Body of pancreas (tissue), 4 donors: ENCODE measurements at regions not wholly inside any gene's neighbourhood (a gene's known extent, or its start where the extent isn't known, plus 50 kb on each side); places are given as distances from the start of the nearest gene placed in this dataset.
"Not testable (repeated sequence)": the region's sequence is repeated elsewhere in the genome, so short reads cannot be mapped to it uniquely, and the experiment has no call there.

ENCODE experiments used
- ATAC-seq: fragments of 150-250 bp; one replicate; pipeline ENCODE4 v1.9.1; 2016
- DNase-seq, 4 donors: peaks; one replicate each; pipeline ENCODE4 v3.0.0-alpha.2; 2019
- H3K27ac ChIP-seq, 4 donors: fragments of 200-600 bp; sonication (generic); 1 replicate in 3 of 4; 2 replicates in 1 of 4; pipeline versions ENCODE4 v1.5.1 to v1.6.1; 2016 to 2019; ENCODE audit warnings: mild to moderate bottlenecking in 1 of 4, mixed read lengths in 1 of 4, moderate library complexity in 1 of 4
- H3K27me3 ChIP-seq, 2 donors: fragments of 200-600 bp; sonication (generic); one replicate each; pipeline ENCODE4 v1.6.0; 2016; ENCODE audit warnings: mild to moderate bottlenecking in 1 of 2
- H3K36me3 ChIP-seq, 2 donors: fragments of 200-600 bp; sonication (generic); replicated peaks in 1 of 2; 2 replicates each; pipeline ENCODE4 v1.5.1; 2016; ENCODE audit warnings: low read depth in 2 of 2; ENCODE audit not compliant: insufficient read depth in 1 of 2
- H3K4me1 ChIP-seq: fragments of 200-600 bp; sonication (generic); one replicate; pipeline ENCODE4 v1.6.0; 2016
- H3K4me3 ChIP-seq, 2 donors: fragments of 200-600 bp; sonication (generic); 1 replicate in 1 of 2; 2 replicates in 1 of 2; pipeline ENCODE4 v1.5.1; 2016 to 2019
- H3K9me3 ChIP-seq, 3 donors: fragments of 200-600 bp; sonication (generic); 1 replicate in 2 of 3; 2 replicates in 1 of 3; pipeline ENCODE4 v1.5.1; 2016
- CTCF ChIP-seq, 7 experiments: fragments of 450-650 bp in 4 of 7; fragments of 200-600 bp in 3 of 7; sonication (generic) in 3 of 7; IDR thresholded peaks; one replicate each; pipeline ENCODE4 v1.5.1; 2016 to 2019; ENCODE audit warnings: antibody characterized with exemption in 7 of 7
- POLR2A ChIP-seq, 3 donors: fragments of 450-650 bp; IDR thresholded peaks; one replicate each; pipeline ENCODE4 v1.6.1; 2016; ENCODE audit warnings: antibody characterized with exemption in 3 of 3, mild to moderate bottlenecking in 2 of 3
- WGBS, 2 donors: methylation state at CpG; one replicate each; pipeline ENCODE4 v1.1.5; 2017; 5-methylcytosine and 5-hydroxymethylcytosine counted together
- intact Hi-C: fragments of 100-400 bp; cut with DNase I; formaldehyde crosslinking; loops from one replicate; pipeline ENCODE4 v1.15.1; 2023

GRCh38 chr2:203637471-203638167 is 68.8 kb upstream of the CD28 start:
- 61 to 70% methylated on average over 4 of the region's 4 CpGs for WGBS, 2 donors
- no peaks in the 10 kb centered on the region for H3K9me3 ChIP-seq
- H3K36me3 ChIP-seq, result no peaks in the 10 kb centered on the region
- no peak overlapping the region for H3K4me3 ChIP-seq
- ATAC-seq (no peak), DNase-seq (no peak)
- TF ChIP-seq POLR2A (IDR thresholded peaks at IDR 0.05) (no peak), CTCF (IDR thresholded peaks at IDR 0.05) (no peak)
- H3K27me3 ChIP-seq, result no peaks in the 10 kb centered on the region
- no peaks in the 10 kb centered on the region for H3K4me1 ChIP-seq
- intact Hi-C loops, result no loop called here
- H3K27ac ChIP-seq, result peak overlapping the region in 1 of 4 donors; percentile 22

GRCh38 chr2:203641865-203642264 is 64.6 kb upstream of the CD28 start:
- H3K27ac ChIP-seq, intact Hi-C loops, DNase-seq, ATAC-seq, H3K4me3 ChIP-seq, H3K27me3 ChIP-seq, H3K4me1 ChIP-seq, H3K36me3 ChIP-seq, H3K9me3 ChIP-seq: not testable (repeated sequence)
- 93 to 96% methylated on average over 23 of the region's 23 CpGs for WGBS, 2 donors

GRCh38 chr2:203642841-203643240 is 63.6 kb upstream of the CD28 start:
- H3K27me3 ChIP-seq, ATAC-seq, H3K4me1 ChIP-seq, DNase-seq, H3K36me3 ChIP-seq, H3K4me3 ChIP-seq, H3K9me3 ChIP-seq, H3K27ac ChIP-seq, intact Hi-C loops: not testable (repeated sequence)
- WGBS, 2 donors, result 93 to 100% methylated on average over 2 to 8 of the region's 35 CpGs

- intact Hi-C loops, result no loop called here
- Histone ChIP-seq H3K4me1 (peaks cover 30% of the 10 kb centered on the region), H3K36me3 (no peaks in the 10 kb centered on the region), H3K27ac (no peak overlapping the region), H3K9me3 (no peaks in the 10 kb centered on the region), H3K27me3 (no peaks in the 10 kb centered on the region), H3K4me3 (no peak overlapping the region)
- 84 to 100% methylated on average over 1 of the region's 1 CpG for WGBS, 2 donors
- ATAC-seq, result no peak
- DNase-seq, result no peak
- TF ChIP-seq POLR2A (IDR thresholded peaks at IDR 0.05) (no peak), CTCF (IDR thresholded peaks at IDR 0.05) (no peak)
Measured at GRCh38 chr2:203645831-203646230, 60.6 kb upstream of the CD28 start.

- 94 to 99% methylated on average over 5 to 10 of the region's 10 CpGs for WGBS, 2 donors
- no peaks in the 10 kb centered on the region for H3K9me3 ChIP-seq
- intact Hi-C loops, result no loop called here
- H3K4me1 ChIP-seq, result peaks cover 35% of the 10 kb centered on the region
- H3K27me3 ChIP-seq, result no peaks in the 10 kb centered on the region
- ATAC-seq (no peak), DNase-seq (peak in 1 of 4 donors; percentile 19)
- H3K27ac ChIP-seq, result no peak overlapping the region
- no peak for TF ChIP-seq CTCF (IDR thresholded peaks at IDR 0.05)
- no peak for TF ChIP-seq POLR2A (IDR thresholded peaks at IDR 0.05)
- no peaks in the 10 kb centered on the region for H3K36me3 ChIP-seq
- no peak overlapping the region for H3K4me3 ChIP-seq
Measured at GRCh38 chr2:203646266-203646864, 60.1 kb upstream of the CD28 start.

- H3K27me3 ChIP-seq, result no peaks in the 10 kb centered on the region
- ATAC-seq (no peak), DNase-seq (no peak)
- H3K9me3 ChIP-seq, result no peaks in the 10 kb centered on the region
- 91 to 92% methylated on average over 5 of the region's 5 CpGs for WGBS, 2 donors
- no peaks in the 10 kb centered on the region for H3K36me3 ChIP-seq
- no peak for TF ChIP-seq POLR2A (IDR thresholded peaks at IDR 0.05)
- TF ChIP-seq CTCF (IDR thresholded peaks at IDR 0.05), result no peak
- intact Hi-C loops, result no loop called here
- H3K4me1 ChIP-seq, result peaks cover 38% of the 10 kb centered on the region
- no peak overlapping the region for H3K4me3 ChIP-seq
- no peak overlapping the region for H3K27ac ChIP-seq
Measured at GRCh38 chr2:203646961-203647360, 59.5 kb upstream of the CD28 start.
